ENCODE measurements at regions not wholly inside any gene's neighbourhood (a gene's known extent, or its start where the extent isn't known, plus 50 kb on each side); places are given as distances from the start of the nearest gene placed in this dataset.

- FAIRE-seq (no peak), DNase-seq (ENCODE audit: low read depth) (no peak)
- no peaks in the 10 kb centered on the region for H3K36me3 ChIP-seq (ENCODE audit: control insufficient read depth, insufficient read depth, low read length)
- no peaks in the 10 kb centered on the region for H3K27me3 ChIP-seq (ENCODE audit: control insufficient read depth, insufficient read depth, low read length)
- no peak for TF ChIP-seq CTCF (IDR thresholded peaks at IDR 0.05; ENCODE audit: insufficient read depth, low read length, severe bottlenecking)
- no peak overlapping the region for H3K4me3 ChIP-seq (ENCODE audit: low read depth, low read length)
These were observed 842.9 kb upstream of the TSPY4 start for GRCh38 chrY:8494396-8494795.

- TF ChIP-seq CTCF (IDR thresholded peaks at IDR 0.05; ENCODE audit: insufficient read depth, low read length, severe bottlenecking), result no peak
These were observed 842.0 kb upstream of the TSPY4 start for GRCh38 chrY:8495243-8495642.

GRCh38 chrY:8500888-8501287 lies 836.4 kb upstream of the TSPY4 start:
- Histone ChIP-seq H3K27me3 (ENCODE audit: control insufficient read depth, insufficient read depth, low read length) (no peaks in the 10 kb centered on the region), H3K36me3 (ENCODE audit: control insufficient read depth, insufficient read depth, low read length) (no peaks in the 10 kb centered on the region), H3K4me3 (ENCODE audit: low read depth, low read length) (no peak overlapping the region)
- no peak for TF ChIP-seq CTCF (IDR thresholded peaks at IDR 0.05; ENCODE audit: insufficient read depth, low read length, severe bottlenecking)
- no peak for FAIRE-seq
- no peak for DNase-seq (ENCODE audit: low read depth)

More at GRCh38 chrY:8495243-8495642, 842.0 kb upstream of the TSPY4 start:
- DNase-seq (ENCODE audit: low read depth) (no peak), FAIRE-seq (no peak)
- Histone ChIP-seq H3K36me3 (ENCODE audit: control insufficient read depth, insufficient read depth, low read length) (no peaks in the 10 kb centered on the region), H3K27me3 (ENCODE audit: control insufficient read depth, insufficient read depth, low read length) (no peaks in the 10 kb centered on the region), H3K4me3 (ENCODE audit: low read depth, low read length) (no peak overlapping the region)

DNA sequence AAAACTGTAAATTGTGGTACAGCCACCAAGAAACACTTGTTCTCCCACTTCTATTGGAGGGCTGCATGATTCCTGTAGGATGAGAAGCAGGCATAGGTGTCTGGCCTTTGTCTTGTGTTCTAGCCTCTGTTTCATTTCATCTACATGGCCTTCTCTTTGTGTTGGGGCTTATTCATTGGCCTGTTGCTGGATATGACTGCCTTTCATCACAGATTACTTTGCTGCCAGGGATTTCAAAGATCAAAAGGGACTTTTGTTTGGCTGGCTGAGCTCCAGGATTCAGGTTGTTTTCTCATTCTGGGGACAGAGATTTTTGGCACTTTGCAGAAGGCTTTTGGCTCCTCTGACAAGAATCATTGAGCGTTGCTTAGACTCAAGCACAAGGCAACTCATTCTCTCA lies 803.8 kb upstream of the TSPY4 start:
- no peak for TF ChIP-seq CTCF (IDR thresholded peaks at IDR 0.05; ENCODE audit: insufficient read depth, low read length, severe bottlenecking)
- H3K4me3 ChIP-seq (ENCODE audit: low read depth, low read length), result no peak overlapping the region
- FAIRE-seq (no peak), DNase-seq (ENCODE audit: low read depth) (no peak)
- H3K36me3 ChIP-seq (ENCODE audit: control insufficient read depth, insufficient read depth, low read length), result no peaks in the 10 kb centered on the region
- H3K27me3 ChIP-seq (ENCODE audit: control insufficient read depth, insufficient read depth, low read length), result no peaks in the 10 kb centered on the region

DNA sequence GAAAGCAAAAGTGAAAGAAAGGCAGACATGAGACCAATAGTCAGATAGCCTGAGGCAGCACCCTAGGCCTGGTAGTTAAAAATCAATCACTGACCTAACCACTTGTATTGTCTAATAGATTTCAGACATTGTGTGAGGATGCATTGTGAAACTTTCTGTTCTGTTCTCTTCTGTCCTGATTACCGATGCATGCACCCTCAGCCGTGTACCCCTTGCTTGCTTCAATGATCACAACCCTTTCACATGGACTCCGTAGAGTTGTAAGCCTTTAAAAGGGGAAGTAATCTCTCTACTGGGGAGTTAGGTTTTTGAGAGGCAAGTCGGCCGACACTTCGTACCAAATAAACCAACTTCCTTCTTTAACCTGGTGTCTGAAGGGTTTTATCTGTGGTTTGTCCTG lies 801.6 kb upstream of the TSPY4 start:
- H3K27me3 ChIP-seq (ENCODE audit: control insufficient read depth, insufficient read depth, low read length), result no peaks in the 10 kb centered on the region
- no peak for FAIRE-seq
- no peak for DNase-seq (ENCODE audit: low read depth)
- H3K36me3 ChIP-seq (ENCODE audit: control insufficient read depth, insufficient read depth, low read length), result no peaks in the 10 kb centered on the region
- H3K4me3 ChIP-seq (ENCODE audit: low read depth, low read length), result no peak overlapping the region
- no peak for TF ChIP-seq CTCF (IDR thresholded peaks at IDR 0.05; ENCODE audit: insufficient read depth, low read length, severe bottlenecking)

GRCh38 chrY:8536277-8536676 lies 801.0 kb upstream of the TSPY4 start:
- DNase-seq (ENCODE audit: low read depth), result no peak
- Histone ChIP-seq H3K36me3 (ENCODE audit: control insufficient read depth, insufficient read depth, low read length) (no peaks in the 10 kb centered on the region), H3K4me3 (ENCODE audit: low read depth, low read length) (no peak overlapping the region), H3K27me3 (ENCODE audit: control insufficient read depth, insufficient read depth, low read length) (no peaks in the 10 kb centered on the region)
- TF ChIP-seq CTCF (IDR thresholded peaks at IDR 0.05; ENCODE audit: insufficient read depth, low read length, severe bottlenecking), result no peak
- no peak for FAIRE-seq

All from bronchial epithelial cell (primary cell).